HG02973 (cell line): ENCODE measurements at regions not wholly inside any gene's neighbourhood (a gene's known extent, or its start where the extent isn't known, plus 50 kb on each side); places are given as distances from the start of the nearest gene placed in this dataset.
A peak's percentile ranks its signal among the peaks of the same experiment; 100 is the strongest.

Experiments used
- ATAC-seq: cut with Tn5 transposase; IDR thresholded peaks from one replicate; pipeline ENCODE4 v1.9.1; 2021; ENCODE audit warnings: moderate library complexity; ENCODE audit not compliant: unreplicated experiment

DNA sequence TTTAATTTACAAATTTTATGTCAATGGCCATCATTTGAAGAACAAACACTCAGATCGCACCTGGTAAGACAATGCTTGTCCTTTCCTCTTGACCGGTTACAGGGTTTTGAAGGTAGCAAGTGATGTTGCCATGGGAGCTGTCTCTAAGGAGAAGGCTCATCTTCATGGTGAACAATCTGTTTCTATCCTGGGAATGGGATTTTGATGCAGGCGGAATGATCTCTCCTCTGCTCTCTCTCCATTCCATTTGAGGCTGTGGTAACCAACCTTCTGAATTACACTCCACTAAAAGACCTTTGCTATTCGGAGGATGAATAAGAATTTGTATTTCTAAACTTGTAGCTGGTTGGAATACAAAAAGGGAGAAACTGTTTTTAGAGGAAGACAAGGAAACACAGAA is 57.9 kb upstream of the SLC5A9 start:
- no peak for ATAC-seq

DNA sequence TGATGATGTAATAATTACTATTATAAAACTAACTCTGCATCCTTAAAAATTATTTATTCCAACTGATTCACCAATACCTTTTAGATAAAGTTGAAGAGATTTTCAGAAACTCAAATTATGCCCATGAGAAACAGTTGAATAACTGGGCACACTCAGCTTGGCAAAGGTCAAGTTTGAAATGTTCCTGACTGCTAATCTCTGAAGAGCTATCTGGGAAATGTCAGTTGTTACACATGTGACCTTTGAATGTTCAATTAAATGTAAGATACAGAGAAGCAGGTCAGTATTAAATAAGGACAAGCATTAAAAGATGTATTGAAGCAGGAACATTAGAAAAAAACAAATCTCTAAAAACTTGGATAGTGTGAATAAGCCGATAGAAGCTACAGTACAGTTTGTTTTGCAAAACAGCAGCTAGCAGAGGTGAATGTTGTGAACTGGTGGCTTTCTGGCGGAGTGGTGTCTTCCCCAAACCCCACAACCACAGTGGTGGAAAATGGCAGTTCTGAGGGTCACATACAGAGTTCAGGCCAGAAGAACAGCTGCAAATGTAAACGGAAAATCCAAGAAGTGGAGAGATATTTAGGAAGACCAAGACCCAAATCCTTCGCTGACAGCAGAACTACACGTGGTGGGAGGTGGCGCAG is 61.9 kb upstream of the SLC5A9 start:
- no peak for ATAC-seq

DNA sequence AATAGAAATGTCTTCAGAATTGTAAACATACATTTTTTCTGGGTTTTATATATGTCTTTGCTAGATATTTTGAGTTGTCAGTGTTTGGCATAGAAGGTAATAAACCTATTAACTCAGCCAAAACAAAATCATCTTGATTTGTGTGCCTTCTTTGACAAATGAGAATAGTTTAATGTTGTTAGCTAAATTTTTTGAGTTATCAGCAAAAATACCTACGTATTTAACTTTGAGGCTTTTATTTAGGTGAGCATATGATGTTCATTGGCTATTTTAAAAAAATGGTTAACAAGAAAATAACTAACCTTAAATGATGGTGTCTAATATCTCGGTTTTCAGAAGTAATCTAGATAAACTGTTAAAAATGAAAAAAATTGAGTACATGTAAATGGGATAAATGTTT is 83.2 kb upstream of the SLC5A9 start:
- no peak for ATAC-seq

DNA sequence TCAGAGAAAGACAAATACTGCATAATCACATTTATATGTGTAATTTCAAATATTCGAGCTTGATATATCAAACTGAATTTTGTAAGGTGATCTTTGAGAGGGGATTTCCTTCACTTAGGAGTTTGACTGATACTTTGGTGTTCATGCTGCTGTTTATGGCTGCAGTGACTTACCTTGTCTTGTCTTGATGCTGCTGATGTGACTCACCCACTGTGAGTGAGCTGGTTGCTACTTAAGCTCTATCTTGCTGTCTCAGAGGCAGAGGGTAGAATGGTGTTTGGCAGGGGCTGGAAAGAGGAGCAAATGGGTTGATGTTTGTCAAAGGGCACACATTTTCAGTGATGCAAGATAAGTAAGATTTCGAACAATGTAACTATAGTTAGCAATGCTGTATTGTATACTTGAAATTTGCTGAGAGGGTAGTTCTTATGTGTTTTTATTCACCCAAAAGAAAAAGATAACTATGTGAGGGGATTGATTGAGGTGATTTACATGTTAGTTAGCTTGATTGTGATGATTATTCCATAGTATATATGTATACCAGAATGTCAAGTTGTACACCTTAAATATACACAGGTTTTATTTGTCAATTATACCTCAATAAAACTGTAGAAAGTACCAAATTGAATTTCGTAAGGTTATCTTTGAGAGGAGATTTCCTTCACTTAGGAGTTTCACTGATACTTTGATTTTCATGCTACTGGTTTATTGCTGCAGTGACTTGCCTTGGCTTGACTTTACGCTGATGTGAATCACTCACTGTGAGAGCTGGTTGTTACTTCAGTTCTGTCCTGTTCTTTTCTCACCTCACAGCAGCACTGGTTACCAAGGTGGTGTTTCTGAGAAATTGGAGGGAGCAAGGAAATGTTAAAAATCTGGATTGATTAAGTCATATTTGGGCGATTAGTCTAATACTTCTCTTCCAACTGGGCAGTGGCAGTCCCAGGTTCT is 94.5 kb upstream of the SLC5A9 start:
- ATAC-seq: no peak

DNA sequence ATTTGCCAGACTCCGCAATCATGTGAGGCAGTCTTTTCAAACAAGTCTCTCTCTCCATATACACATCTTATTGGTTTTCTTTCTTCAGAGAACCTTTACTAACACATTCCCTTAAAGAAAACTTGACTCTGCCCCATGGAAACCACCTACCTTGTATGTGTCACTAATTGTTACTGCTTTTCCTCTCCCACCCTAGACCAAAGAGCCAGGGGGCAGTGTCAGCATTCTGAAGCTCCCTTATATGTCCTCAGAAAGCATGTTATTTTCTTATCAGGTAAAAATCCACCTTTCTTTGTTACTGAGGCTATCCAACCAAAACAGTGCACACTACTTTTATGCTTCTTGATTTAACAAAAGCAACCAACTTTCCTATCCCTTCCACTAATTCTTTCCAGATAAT is 98.9 kb upstream of the SLC5A9 start:
- ATAC-seq: no peak

DNA sequence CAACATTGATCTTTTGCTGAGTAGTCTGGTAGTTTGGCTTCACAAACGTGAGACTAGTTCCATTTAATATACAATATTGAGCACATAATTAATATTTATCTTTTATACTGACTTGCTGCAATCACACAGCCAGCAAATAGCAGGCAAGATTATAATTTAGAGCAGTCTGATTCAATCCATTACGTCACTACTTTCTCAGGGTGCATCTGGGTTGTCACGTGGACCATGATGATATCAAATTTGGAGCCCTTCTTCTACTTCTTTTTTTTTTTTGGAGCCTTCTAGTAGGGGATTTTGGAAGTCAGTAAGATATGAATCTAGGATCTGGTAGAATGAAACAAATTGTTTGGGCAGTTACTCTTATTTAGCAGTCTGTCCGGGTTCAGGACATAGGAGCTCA is 100.6 kb upstream of the SLC5A9 start:
- no peak for ATAC-seq

DNA sequence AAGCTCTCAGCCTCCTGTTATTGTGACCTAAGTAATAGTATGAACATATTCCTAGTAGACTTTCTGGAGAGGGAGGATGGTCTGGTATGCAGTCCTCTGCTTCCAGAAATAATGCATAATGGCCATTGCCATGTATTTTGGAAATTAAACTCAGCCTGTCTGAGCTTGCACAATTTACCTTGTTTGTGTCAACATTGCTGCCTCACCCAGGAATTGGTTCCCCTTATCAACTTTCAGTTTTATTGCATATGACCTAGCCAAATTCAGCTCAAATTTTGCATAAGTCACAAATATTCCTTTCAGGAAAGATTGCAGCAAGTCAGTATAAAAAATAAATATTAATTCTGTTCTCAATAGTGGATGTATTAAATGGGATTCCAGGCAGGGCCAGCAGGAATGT is 101.9 kb upstream of the SLC5A9 start:
- no peak for ATAC-seq

DNA sequence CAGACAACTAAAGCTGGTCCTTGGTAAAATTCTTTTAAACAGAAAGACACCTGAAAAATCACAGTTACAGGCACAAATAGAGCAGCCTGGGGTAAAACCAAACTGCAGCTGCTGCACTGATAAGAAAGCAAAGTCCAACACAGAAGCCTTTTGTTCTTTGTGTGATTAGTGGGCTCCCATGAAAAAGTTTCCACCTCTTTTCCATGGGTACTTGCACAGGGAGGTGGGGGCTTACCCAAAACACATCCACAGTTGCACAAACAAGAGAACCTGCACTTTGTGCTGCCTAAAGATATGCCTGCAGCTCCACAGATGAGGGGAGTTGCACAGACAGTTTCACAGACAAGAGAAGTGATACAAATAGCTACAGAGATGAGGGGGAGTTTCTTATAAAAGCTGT is 106.7 kb upstream of the SLC5A9 start:
- no peak for ATAC-seq

DNA sequence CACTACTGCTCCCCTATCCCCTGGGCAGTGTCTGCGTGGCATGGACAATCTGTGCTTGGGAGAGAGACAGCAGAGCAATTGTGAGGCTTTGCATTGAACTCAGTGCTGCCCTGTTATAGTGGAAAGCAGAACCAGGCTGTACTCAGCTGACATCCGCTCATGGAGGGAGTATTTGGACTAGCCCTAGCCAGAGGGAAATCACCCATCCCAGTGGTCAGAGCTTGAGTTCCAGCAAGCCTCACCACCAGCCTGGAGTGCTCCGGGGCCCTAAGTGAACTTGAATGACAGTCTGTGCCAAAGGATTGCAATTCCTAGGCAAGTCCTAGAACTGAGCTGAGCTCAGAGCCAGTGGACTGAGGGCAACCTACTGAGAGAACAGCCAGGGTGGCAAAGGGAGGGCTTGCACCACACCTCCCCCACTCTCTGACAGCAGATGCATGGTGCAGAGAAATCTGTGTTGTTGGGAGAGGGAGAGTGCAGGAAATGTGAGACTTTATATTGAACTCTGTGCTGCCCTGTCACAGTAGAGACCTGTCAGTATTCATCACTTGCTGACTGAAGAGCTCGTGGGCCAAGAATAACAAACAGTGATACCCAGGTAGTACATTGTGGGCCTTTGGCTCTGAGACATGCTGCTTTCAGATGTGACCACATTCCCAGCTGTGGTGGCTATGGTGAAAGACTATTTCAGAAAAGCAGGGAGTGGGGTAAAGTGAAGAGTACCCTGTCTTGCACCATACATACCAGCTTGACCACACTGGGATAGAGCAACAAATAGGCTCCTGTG is 107.7 kb upstream of the SLC5A9 start:
- no peak for ATAC-seq

DNA sequence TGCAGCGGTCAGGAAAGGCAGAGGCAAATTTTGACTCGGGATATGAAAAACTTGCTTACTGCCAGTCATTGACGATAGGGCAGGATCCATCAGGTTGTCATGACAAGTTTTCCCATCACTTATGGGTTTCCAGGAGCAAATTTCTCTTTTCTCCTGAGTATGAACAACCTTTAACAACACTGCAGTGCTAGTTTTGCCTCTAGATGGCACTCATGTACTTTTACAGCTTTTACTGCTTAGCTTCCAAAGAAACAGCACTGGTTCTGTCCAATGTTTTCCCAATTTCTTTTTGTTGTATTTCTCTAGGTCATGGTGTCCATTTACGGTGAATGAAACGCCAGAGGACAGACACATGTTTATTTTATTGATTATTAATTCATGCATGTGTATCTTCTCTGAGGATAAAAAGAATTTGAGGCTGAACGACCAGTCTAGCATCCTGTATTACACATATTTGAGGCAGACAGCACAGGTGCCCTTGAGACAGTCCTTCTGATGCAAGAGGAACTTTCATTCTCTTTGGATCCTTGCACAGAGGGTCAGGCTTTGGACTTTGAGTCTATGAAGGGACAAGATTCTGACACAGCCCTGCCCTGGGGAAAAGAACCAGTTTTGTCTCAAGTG is 112.3 kb upstream of the TRABD2B start:
- no peak for ATAC-seq

DNA sequence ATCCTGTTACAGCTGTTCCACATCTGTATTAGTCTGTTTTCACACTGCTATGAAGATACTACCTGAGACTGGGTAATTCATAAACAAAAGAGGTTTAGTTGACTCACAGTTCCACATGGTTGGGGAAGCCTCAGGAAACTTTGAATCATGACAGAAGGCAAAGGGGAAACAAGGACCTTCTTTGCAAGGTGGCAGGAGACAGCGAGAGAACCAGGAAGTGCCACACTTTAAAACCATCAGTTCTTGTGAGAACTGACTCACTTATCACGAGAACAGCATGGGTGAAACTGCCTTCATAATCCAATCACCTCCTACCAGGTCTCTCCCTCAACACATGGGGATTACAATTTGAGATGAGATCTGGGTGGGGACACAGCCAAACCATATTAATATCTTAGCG is 110.3 kb upstream of the TRABD2B start:
- no peak for ATAC-seq

DNA sequence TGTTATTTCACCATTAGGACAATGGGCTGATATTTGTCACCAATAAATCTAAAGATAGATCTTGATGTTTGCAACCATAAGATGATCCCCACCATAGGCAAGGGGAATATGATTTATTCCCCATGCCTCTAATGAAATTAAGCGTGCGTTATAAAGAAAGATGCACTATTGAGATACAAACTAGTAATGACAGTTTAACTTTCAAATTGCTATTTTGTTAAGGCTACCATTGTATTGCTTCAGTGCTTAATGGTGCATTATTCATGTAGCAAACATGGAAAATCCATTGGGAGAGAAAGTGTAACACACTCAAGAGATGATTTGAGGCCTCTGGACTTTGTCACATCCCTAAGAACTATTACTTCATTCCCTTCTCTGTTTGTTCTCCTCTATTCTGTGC is 108.9 kb upstream of the TRABD2B start:
- no peak for ATAC-seq

DNA sequence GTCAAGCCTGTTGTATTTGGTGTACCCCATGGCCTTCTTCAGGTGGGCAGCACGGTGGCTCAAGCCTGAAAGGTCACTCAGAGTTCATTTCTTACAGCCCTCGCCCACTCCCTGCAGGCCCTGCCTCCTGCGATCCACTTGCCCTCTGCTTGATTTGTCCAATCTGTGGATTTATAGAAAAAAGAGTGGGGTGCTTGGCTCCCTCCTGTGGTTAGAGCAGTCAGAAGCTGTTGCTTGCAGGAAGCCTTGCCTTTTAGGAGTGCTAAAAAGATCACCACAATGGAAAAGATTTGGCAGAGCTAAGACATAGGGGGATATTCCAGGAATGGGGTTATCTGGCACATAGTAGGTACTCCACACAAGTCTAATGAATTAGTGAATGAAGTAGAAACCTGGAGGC is 108.0 kb upstream of the TRABD2B start:
- no peak for ATAC-seq

DNA sequence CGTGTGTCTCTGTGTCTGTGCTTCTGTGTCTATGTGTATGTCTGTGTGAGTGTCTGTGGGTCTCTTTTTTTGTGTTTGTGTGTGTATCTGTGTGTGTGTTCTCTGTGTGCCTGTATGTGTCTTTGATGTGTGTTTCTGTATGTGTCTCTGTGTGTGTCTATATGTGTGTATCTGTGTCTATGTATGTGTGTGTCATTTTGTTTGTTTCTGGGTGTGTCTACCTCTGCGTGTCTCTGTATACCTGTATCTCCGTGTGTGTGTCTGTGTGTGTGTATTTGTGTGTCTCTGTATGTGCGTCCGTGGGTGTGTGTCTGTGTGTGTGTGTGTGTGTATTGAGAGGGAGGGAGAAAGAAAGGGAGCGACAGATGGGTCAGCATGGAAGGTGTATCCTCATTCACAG is 106.3 kb upstream of the TRABD2B start:
- no peak for ATAC-seq

DNA sequence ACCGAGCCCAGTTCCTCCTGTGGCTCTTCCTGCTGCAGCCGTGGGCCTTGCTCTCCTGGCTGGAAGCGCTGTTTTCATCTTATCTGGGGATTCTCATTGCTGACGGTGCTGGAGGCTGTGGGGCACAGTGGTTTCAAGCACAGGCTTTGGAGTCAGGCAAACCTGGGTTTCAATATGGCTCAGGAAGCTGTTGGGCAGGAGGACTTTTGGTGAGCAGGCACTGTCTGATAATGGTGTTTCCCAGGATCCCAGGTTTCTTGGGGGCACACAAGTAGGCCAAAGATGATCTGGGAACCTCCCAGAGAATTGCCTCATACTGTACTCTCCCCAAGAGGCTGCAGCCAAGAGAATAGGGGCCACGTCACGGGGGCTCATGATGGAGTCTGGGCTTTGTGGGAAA is 105.6 kb upstream of the TRABD2B start:
- ATAC-seq: no peak

DNA sequence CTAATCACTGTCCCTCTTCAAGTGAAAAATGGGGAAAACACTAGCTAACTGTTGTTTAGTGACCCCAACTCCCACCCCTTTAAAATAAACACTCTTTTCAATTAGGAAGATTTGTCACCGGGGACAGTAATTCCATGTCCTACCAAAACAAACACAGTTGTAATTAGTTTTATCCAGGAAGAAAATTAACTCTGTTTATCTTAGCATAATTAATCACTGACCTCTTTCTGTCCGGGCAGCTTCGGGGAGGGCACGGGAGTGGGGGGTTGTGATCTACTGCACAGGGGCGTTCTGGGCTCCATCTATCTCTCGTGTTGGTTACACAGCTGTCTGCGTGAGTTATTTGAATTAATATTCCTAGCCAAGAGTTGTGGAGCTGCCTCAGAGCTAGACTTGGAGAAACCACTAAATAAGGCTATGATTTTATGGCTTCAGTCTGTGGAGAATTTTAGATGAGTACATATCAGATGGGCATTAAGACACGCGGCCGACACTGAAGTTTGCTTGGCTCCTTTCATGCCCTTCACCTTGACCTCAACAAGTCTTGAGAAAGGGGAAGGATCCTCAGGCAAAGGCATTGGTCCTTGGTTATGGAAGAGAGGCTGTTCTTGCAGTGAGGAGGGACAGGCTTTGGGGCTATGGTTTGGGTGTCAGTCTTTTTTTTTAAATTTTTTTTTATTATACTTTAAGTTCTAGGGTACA is 102.0 kb upstream of the TRABD2B start:
- no peak for ATAC-seq

DNA sequence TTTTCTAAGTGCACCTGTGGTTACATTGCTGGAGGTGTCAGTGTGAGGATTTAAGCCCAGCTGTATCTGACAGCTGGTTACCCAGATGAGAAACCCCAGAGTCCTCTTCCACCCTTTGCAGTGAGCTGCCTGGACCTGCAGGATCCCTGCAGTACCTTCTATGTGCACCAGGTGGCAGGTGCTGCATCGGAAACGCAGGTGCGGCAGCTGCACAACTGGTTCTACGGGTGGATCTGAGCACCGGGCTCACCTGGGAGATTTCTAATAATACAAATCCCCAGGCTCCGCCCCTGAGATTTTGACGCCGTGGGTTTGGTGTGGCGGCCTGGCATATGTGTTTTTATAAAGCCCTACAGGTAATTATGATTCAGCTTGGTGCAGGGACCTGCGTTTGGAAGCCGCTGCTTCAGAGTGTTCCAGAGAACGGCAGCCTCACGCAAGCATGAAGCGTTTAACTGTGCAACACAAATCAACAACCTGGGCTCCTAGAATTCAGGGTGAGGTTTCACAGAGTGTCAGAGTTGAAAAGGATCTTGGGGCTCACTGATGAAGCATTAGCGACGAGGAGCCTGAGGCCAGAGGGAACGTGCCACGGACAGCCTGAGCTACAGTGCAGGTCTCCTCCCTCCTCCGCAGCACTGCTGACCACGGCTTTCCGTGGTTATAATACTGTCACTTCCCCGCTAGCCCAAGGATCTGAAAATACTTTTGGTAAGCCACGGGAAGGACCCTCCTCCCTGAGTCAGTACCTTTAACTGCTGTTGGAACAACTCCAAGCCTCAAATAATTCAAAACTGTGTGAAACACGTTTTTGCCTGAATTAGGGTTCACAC is 96.7 kb upstream of the TRABD2B start:
- peak; percentile 97 for ATAC-seq

DNA sequence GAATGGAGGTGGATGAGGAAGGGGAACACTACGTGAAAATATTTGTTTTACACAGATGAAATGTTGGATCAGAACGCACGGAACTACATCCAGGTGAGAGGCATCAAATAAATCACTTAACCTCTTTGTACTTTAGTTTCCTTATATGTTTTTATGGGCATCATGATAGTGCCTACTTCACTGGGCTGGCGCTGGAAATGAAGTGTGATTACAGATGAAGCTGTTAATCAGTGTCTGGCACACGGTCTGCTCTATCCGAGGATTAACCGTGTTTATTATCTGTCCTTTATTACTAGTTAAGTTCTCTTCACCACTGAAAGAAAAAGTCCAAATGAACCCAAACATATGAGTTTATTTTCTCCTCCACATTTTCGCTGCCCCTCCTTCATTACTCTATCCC is 96.0 kb upstream of the TRABD2B start:
- no peak for ATAC-seq

DNA sequence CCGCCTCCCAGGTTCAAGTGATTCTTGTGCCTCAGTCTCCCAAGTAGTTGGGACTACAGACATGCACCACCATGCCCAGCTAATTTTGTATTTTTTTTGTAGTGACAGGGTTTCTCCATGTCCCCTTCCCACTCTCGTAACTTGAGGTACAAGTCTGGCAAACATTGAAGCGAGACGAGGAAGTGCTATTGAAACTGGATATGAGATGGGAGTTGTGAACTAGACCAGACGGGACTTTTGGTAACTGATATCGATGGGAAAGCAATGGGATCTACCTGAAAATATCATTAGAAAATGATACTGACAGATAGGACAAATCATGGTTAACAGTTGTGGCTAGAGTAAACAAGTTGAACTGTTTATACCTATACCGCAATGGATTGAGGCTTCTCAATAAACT is 95.2 kb upstream of the TRABD2B start:
- ATAC-seq: no peak
